Vagina (tissue), 2 donors: ENCODE measurements at regions not wholly inside any gene's neighbourhood (a gene's known extent, or its start where the extent isn't known, plus 50 kb on each side); places are given as distances from the start of the nearest gene placed in this dataset.
"Not testable (repeated sequence)": the region's sequence is repeated elsewhere in the genome, so short reads cannot be mapped to it uniquely, and the experiment has no call there.

Experiments
- DNase-seq, 2 donors: peaks; one replicate each; pipeline ENCODE4 v3.0.0-alpha.2; 2017; ENCODE audit errors: extremely low spot score in 2 of 2
- H3K27ac ChIP-seq: fragments of 200-600 bp; sonication (generic); one replicate; pipeline ENCODE4 v1.5.1; 2019
- H3K27me3 ChIP-seq: fragments of 200-600 bp; sonication (generic); one replicate; pipeline ENCODE4 v1.5.1; 2019
- H3K36me3 ChIP-seq, 2 donors: fragments of 200-600 bp; sonication (generic); one replicate each; pipeline ENCODE4 v1.5.1; 2017 to 2019
- H3K4me1 ChIP-seq: fragments of 200-600 bp; sonication (generic); one replicate; pipeline ENCODE4 v1.5.1; 2019
- H3K4me3 ChIP-seq, 2 donors: fragments of 200-600 bp; sonication (generic); 1 replicate in 1 of 2; 2 replicates in 1 of 2; pipeline ENCODE4 v1.5.1; 2016 to 2019
- H3K9me3 ChIP-seq: fragments of 200-600 bp; sonication (generic); one replicate; pipeline ENCODE4 v1.5.1; 2019
- CTCF ChIP-seq, 3 experiments: fragments of 450-650 bp in 2 of 3; fragments of 200-600 bp in 1 of 3; sonication (generic) in 1 of 3; IDR thresholded peaks; one replicate each; pipeline ENCODE4 v1.5.1; 2017 to 2019; ENCODE audit warnings: antibody characterized with exemption in 3 of 3, mild to moderate bottlenecking in 2 of 3, moderate library complexity in 2 of 3
- POLR2A ChIP-seq, 2 donors: fragments of 450-650 bp; IDR thresholded peaks; one replicate each; pipeline ENCODE4 v1.6.1; 2017; ENCODE audit warnings: antibody characterized with exemption in 2 of 2, mild to moderate bottlenecking in 2 of 2, moderate library complexity in 2 of 2
- POLR2AphosphoS5 ChIP-seq, 2 donors: sonication (generic); formaldehyde crosslinking; IDR thresholded peaks; one replicate each; pipeline ENCODE4 v1.9.0; 2017; ENCODE audit warnings: antibody characterized with exemption in 2 of 2, mild to moderate bottlenecking in 2 of 2, low read depth in 1 of 2; ENCODE audit not compliant: insufficient read depth in 1 of 2
- intact Hi-C: fragments of 100-400 bp; cut with DNase I; formaldehyde crosslinking; loops from one replicate; pipeline ENCODE4 v1.15.1; 2023

- no peak for DNase-seq
- no peak overlapping the region for H3K4me3 ChIP-seq
Measured at GRCh38 chr3:187888701-187889100, 143.4 kb upstream of the BCL6 start.

GRCh38 chr3:187889106-187889505, 143.8 kb upstream of the BCL6 start:
- no peaks in the 10 kb centered on the region for H3K36me3 ChIP-seq
- intact Hi-C loops: no loop called here
- H3K4me3 ChIP-seq: no peak overlapping the region
- no peaks in the 10 kb centered on the region for H3K4me1 ChIP-seq
- H3K27ac ChIP-seq: no peak overlapping the region
- no peak for TF ChIP-seq POLR2A (IDR thresholded peaks at IDR 0.05)
- no peak for TF ChIP-seq CTCF (IDR thresholded peaks at IDR 0.05)
- no peak for TF ChIP-seq POLR2AphosphoS5 (IDR thresholded peaks at IDR 0.05; ENCODE audit: insufficient read depth in 1 of 2, low read depth in 1 of 2)
- no peaks in the 10 kb centered on the region for H3K27me3 ChIP-seq
- no peaks in the 10 kb centered on the region for H3K9me3 ChIP-seq
- no peak for DNase-seq

More at GRCh38 chr3:187888701-187889100, 143.4 kb upstream of the BCL6 start:
- H3K27me3 ChIP-seq: no peaks in the 10 kb centered on the region
- no peak overlapping the region for H3K27ac ChIP-seq
- H3K36me3 ChIP-seq: no peaks in the 10 kb centered on the region
- H3K9me3 ChIP-seq: no peaks in the 10 kb centered on the region
- TF ChIP-seq CTCF (IDR thresholded peaks at IDR 0.05) (no peak), POLR2A (IDR thresholded peaks at IDR 0.05) (no peak), POLR2AphosphoS5 (IDR thresholded peaks at IDR 0.05; ENCODE audit: insufficient read depth in 1 of 2, low read depth in 1 of 2) (no peak)
- intact Hi-C loops: no loop called here
- no peaks in the 10 kb centered on the region for H3K4me1 ChIP-seq

GRCh38 chr3:187889601-187890404, 144.5 kb upstream of the BCL6 start:
- Histone ChIP-seq H3K9me3 (no peaks in the 10 kb centered on the region), H3K36me3 (no peaks in the 10 kb centered on the region), H3K27ac (no peak overlapping the region), H3K4me1 (no peaks in the 10 kb centered on the region), H3K4me3 (no peak overlapping the region), H3K27me3 (no peaks in the 10 kb centered on the region)
- TF ChIP-seq CTCF (IDR thresholded peaks at IDR 0.05) (no peak), POLR2A (IDR thresholded peaks at IDR 0.05) (no peak), POLR2AphosphoS5 (IDR thresholded peaks at IDR 0.05; ENCODE audit: insufficient read depth in 1 of 2, low read depth in 1 of 2) (no peak)
- DNase-seq: no peak
- intact Hi-C loops: no loop called here

GRCh38 chr3:187890405-187890752, 145.1 kb upstream of the BCL6 start:
- intact Hi-C loops, H3K27me3 ChIP-seq, DNase-seq, H3K4me3 ChIP-seq, H3K4me1 ChIP-seq, H3K27ac ChIP-seq, H3K36me3 ChIP-seq, H3K9me3 ChIP-seq: not testable (repeated sequence)

- intact Hi-C loops: no loop called here
- H3K4me3 ChIP-seq: no peak overlapping the region
- H3K4me1 ChIP-seq: no peaks in the 10 kb centered on the region
- no peak overlapping the region for H3K27ac ChIP-seq
- H3K36me3 ChIP-seq: no peaks in the 10 kb centered on the region
- H3K27me3 ChIP-seq: no peaks in the 10 kb centered on the region
- DNase-seq: no peak
- H3K9me3 ChIP-seq: no peaks in the 10 kb centered on the region
- TF ChIP-seq CTCF (IDR thresholded peaks at IDR 0.05): no peak
- no peak for TF ChIP-seq POLR2AphosphoS5 (IDR thresholded peaks at IDR 0.05; ENCODE audit: insufficient read depth in 1 of 2, low read depth in 1 of 2)
- no peak for TF ChIP-seq POLR2A (IDR thresholded peaks at IDR 0.05)
Measured at GRCh38 chr3:187896646-187897045, 151.4 kb upstream of the BCL6 start.
